Cardiac fibroblast (primary cell): ENCODE measurements at regions not wholly inside any gene's neighbourhood (a gene's known extent, or its start where the extent isn't known, plus 50 kb on each side); places are given as distances from the start of the nearest gene placed in this dataset.

Source experiments
- DNase-seq, 2 donors: peaks; one replicate each; pipeline versions ENCODE4 v3.0.0 to v3.0.0-alpha.2; 2010; ENCODE audit warnings: low read depth in 2 of 2
- H3K4me3 ChIP-seq, 2 donors: replicated peaks in 1 of 2; 1 replicate in 1 of 2; 2 replicates in 1 of 2; pipeline ENCODE4 v1.5.1; 2011; ENCODE audit warnings: low read depth in 2 of 2, low read length in 2 of 2, mild to moderate bottlenecking in 2 of 2, moderate library complexity in 1 of 2
- TF ChIP-seq, protein P1 (sequence below): IDR thresholded peaks from one replicate; pipeline ENCODE4 v1.5.1; 2011; ENCODE audit warnings: low read depth, mild to moderate bottlenecking, low read length, inconsistent platforms

DNA sequence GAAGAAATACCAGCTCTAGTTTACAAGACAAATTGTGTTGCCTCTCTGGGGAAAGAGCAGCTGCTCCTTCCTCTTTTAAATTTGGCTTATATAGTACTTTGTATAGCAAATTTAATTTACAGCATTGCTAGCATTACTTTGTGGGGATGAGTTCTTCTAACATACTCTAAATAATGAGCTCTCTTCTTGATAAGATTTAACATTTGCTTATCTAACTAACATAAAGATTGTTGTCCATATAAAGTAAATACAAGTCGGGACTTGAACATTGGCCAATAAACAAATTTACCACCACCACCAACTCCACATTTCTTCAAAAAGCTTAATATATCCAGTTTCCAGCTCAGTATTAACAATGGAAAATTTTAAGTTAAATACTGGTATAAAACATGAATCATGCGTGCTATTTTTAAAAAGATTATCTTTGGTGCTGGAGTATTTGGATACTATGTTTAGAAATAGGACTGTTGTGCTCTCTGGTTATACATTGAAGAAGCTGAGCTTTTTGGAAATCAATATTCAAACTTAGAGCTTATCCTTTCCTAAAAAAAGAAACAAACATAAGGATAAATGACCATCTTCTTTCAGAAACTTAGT lies 1146.9 kb upstream of the GJE1 start:
- DNase-seq, result peak in 1 of 2 donors; percentile 7
- TF ChIP-seq, protein P1, sequence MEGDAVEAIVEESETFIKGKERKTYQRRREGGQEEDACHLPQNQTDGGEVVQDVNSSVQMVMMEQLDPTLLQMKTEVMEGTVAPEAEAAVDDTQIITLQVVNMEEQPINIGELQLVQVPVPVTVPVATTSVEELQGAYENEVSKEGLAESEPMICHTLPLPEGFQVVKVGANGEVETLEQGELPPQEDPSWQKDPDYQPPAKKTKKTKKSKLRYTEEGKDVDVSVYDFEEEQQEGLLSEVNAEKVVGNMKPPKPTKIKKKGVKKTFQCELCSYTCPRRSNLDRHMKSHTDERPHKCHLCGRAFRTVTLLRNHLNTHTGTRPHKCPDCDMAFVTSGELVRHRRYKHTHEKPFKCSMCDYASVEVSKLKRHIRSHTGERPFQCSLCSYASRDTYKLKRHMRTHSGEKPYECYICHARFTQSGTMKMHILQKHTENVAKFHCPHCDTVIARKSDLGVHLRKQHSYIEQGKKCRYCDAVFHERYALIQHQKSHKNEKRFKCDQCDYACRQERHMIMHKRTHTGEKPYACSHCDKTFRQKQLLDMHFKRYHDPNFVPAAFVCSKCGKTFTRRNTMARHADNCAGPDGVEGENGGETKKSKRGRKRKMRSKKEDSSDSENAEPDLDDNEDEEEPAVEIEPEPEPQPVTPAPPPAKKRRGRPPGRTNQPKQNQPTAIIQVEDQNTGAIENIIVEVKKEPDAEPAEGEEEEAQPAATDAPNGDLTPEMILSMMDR, result no peak
- no peak overlapping the region for H3K4me3 ChIP-seq

DNA sequence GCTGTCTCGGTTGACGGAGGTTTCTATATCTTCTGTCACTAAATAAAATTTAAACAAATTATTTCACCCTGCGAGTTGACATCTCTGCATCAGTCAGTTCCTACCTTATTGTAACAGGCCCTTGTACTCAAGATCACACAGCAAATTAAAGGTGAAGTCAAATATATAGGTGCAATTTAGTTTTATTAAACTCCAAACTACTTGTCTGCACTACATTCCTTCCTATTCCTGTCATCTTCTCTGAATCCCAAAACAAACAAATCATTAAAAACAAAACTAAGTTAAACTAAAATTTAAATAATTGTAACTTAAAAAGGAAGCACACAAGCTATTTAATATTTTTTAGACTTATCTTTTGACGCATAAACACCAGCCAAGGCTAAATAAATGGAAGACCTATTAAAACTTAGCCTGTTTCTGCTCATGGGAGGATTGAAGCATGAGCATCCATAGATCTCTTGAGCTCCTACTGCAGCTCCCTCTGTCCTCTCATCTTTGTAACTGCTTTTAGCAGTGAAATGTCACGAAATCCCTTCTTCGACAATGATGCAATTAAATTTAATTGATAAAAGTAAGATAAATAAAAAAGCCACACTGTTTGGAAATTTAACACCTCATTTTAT lies 1152.3 kb upstream of the GJE1 start:
- no peak overlapping the region for H3K4me3 ChIP-seq
- TF ChIP-seq, protein P1, result peak; percentile 17
- DNase-seq, result peak; percentile 47 to 57

DNA sequence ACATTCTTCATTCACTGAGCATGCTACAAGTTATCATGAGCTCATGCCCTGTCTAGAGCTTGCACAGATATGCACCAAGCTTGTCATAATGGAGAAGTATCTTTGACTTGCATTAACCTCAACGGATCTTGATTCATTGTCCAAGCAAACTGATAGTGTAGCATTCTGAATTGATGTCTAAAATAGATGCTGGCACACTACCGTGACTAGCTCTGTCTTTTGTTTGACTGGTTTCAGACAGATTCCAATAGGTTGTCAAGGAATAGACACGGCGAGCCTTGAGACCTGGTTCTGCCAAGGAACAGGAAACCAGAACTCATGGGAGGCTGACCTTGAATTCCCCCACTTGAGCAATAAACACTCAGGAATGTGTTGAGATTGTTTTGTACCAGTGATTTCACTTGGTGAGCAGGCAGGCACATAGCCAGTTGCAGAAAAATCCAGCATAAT lies 1153.1 kb upstream of the GJE1 start:
- peak; percentile 97 for DNase-seq

DNA sequence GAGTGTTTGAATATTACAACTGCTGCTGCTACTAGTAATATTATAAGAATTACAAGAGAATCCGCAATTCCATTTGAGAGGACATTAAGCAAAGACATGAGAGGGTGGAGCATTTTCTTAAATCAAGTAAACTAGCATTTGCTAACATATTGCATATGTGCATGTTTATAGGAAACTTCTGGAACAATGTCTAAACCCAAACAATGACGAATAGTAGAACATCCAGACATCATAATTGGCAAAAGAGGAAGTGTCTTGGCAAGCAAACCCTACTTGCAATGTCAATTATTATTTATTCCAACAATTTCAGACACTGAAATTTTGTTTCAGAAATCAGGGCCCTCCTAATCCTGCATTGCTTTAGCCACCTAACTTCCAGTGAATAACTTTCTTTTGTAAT lies 1155.3 kb upstream of the GJE1 start:
- H3K4me3 ChIP-seq, result no peak overlapping the region
- DNase-seq, result peak; percentile 79 to 82
- TF ChIP-seq, protein P1, result no peak

More for the DNA sequence above, 1153.1 kb upstream of the GJE1 start:
- H3K4me3 ChIP-seq, result no peak overlapping the region
- TF ChIP-seq, protein P1, result no peak

DNA sequence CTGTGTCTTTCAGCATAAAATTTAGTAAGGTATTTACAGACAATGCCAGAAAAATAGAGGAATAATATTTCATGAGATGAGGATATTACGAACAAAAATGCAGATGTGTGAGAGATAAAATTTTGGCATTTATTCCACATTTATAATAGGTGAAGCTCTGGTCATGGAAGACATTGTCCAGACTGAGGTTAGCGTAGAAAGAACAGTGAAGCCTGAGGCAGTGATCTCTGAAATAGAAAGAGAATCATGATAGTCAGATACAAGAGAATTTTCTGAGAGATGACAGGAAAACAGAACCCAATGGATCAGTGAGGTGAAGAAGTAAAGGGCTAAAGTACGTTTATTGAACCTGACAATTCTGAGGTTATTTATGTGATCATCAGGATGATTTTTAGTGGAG lies 1155.9 kb upstream of the GJE1 start:
- no peak overlapping the region for H3K4me3 ChIP-seq
- no peak for DNase-seq
- TF ChIP-seq, protein P1, result no peak

DNA sequence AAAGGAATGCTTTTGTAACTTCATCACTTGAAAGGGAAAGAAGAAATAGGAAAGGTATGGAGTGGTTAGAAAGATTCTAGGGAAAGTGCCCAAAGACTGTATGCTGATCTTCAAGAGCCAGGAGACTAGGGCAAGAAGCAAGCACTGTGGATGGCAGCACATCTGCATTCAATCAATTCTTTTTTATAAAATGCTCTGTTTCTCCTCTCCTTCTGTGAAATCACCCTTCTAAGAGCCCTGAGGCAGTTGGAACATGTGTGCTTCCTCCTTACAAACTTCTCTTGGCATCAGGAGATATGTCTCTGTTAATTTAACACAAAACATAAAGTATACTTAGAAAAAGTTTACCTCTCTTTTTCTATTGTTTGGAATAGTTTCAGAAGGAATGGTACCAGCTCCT lies 1162.2 kb upstream of the GJE1 start:
- H3K4me3 ChIP-seq, result no peak overlapping the region
- TF ChIP-seq, protein P1, result no peak
- DNase-seq, result peak in 1 of 2 donors; percentile 30

DNA sequence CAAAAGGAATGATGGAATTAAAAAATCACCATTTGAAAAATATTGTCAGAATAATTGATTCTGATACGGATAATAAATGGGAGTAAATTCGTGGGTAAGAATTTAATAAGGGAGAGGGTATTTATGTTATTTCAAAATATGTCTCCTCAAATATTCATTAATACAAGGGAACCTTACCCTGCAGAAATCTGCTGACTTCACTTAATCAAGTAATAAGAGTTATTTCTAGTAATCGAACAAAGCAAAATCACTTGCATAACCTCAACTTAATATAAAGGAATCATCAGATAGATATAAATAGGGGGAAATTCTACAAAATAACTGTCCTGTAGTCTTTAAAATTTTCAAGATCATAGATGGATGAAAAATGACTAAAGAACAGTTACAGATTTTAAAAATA lies 1164.7 kb upstream of the GJE1 start:
- no peak overlapping the region for H3K4me3 ChIP-seq
- TF ChIP-seq, protein P1, result no peak
- no peak for DNase-seq
